Mononuclear cell (primary cell): ENCODE measurements at regions not wholly inside any gene's neighbourhood (a gene's known extent, or its start where the extent isn't known, plus 50 kb on each side); places are given as distances from the start of the nearest gene placed in this dataset.

Source experiments
- H3K27me3 ChIP-seq: 2 replicates; pipeline ENCODE4 v1.6.0; 2011; ENCODE audit warnings: low read length, control low read depth; ENCODE audit not compliant: insufficient read depth
- H3K4me1 ChIP-seq: 2 replicates; pipeline ENCODE4 v1.5.1; 2011; ENCODE audit warnings: mild to moderate bottlenecking, low read length, control low read depth; ENCODE audit not compliant: insufficient read depth
- H3K4me3 ChIP-seq: 2 replicates; pipeline ENCODE4 v1.5.1; 2011; ENCODE audit warnings: mild to moderate bottlenecking, low read length, moderate library complexity
- H3K9me3 ChIP-seq: 2 replicates; pipeline ENCODE4 v1.5.1; 2011; ENCODE audit warnings: low read depth, mild to moderate bottlenecking, control low read depth, low read length

GRCh38 chr9:99582814-99583213 lies 238.9 kb upstream of the NR4A3 start:
- no peaks in the 10 kb centered on the region for H3K9me3 ChIP-seq
- H3K4me1 ChIP-seq: peaks cover 29% of the 10 kb centered on the region
- H3K4me3 ChIP-seq: no peak overlapping the region
- H3K27me3 ChIP-seq: no peaks in the 10 kb centered on the region

GRCh38 chr9:99588299-99588698 lies 233.4 kb upstream of the NR4A3 start:
- Histone ChIP-seq H3K27me3 (no peaks in the 10 kb centered on the region), H3K9me3 (no peaks in the 10 kb centered on the region), H3K4me3 (no peak overlapping the region)

GRCh38 chr9:99588747-99589146 lies 232.9 kb upstream of the NR4A3 start:
- no peaks in the 10 kb centered on the region for H3K9me3 ChIP-seq
- H3K4me1 ChIP-seq: peaks cover 24% of the 10 kb centered on the region
- no peak overlapping the region for H3K4me3 ChIP-seq
- no peaks in the 10 kb centered on the region for H3K27me3 ChIP-seq

More at GRCh38 chr9:99588299-99588698, 233.4 kb upstream of the NR4A3 start:
- H3K4me1 ChIP-seq: peaks cover 21% of the 10 kb centered on the region

- H3K4me3 ChIP-seq: no peak overlapping the region
- peaks cover 26% of the 10 kb centered on the region for H3K4me1 ChIP-seq
- no peaks in the 10 kb centered on the region for H3K9me3 ChIP-seq
- no peaks in the 10 kb centered on the region for H3K27me3 ChIP-seq
Measured at GRCh38 chr9:99590410-99590809, 231.3 kb upstream of the NR4A3 start.

DNA sequence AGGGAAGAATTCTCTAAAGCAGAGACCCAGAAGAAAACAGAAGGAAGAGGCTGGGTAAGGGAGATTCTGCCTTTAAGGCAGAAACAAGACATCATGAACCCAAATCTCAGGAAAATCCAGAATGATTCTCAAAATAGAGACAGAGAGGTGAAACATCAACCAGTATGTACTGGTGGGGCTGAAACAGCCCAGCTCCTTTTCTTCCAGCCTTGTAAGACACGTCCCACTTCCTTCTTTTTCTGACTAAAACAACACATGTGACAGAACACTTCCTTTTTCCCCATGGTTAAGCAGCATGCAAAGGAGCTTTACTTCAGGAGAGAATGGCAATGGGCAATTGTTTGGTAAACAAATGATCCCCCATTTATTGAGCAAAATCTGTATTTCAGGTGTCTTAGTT lies 230.8 kb upstream of the NR4A3 start:
- no peak overlapping the region for H3K4me3 ChIP-seq
- no peaks in the 10 kb centered on the region for H3K9me3 ChIP-seq
- no peaks in the 10 kb centered on the region for H3K27me3 ChIP-seq
- peaks cover 30% of the 10 kb centered on the region for H3K4me1 ChIP-seq

- Histone ChIP-seq H3K4me1 (peaks cover 37% of the 10 kb centered on the region), H3K27me3 (no peaks in the 10 kb centered on the region), H3K9me3 (no peaks in the 10 kb centered on the region), H3K4me3 (no peak overlapping the region)
Measured at GRCh38 chr9:99591770-99592169, 229.9 kb upstream of the NR4A3 start.

- Histone ChIP-seq H3K4me3 (no peak overlapping the region), H3K27me3 (no peaks in the 10 kb centered on the region), H3K4me1 (peaks cover 37% of the 10 kb centered on the region), H3K9me3 (no peaks in the 10 kb centered on the region)
Measured at GRCh38 chr9:99592834-99593574, 228.7 kb upstream of the NR4A3 start.

GRCh38 chr9:99593610-99594009 lies 228.1 kb upstream of the NR4A3 start:
- no peaks in the 10 kb centered on the region for H3K27me3 ChIP-seq
- no peaks in the 10 kb centered on the region for H3K9me3 ChIP-seq
- no peak overlapping the region for H3K4me3 ChIP-seq
- peaks cover 37% of the 10 kb centered on the region for H3K4me1 ChIP-seq

- Histone ChIP-seq H3K4me1 (peaks cover 37% of the 10 kb centered on the region), H3K4me3 (no peak overlapping the region)
Measured at GRCh38 chr9:99594056-99594780, 227.5 kb upstream of the NR4A3 start.

DNA sequence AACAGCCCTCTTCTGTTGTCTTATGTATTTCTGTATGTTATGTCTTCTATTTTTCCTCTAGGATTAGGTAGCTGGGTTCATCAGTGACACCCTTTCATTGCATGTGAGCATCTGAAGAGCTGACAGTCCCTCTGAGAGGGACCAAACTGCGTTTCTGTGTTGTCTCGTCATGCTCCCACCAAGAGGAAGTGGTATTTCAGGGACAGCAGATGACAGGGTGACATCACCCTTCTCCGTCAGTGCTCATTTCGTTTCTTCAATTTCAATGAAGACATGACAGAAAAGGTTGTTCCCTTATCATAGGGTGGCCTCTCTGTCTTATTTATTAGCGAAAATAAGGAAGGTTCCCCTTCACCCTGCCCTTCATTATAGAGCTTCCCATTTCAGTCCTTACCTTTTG lies 225.9 kb upstream of the NR4A3 start:
- Histone ChIP-seq H3K4me1 (peaks cover 30% of the 10 kb centered on the region), H3K27me3 (no peaks in the 10 kb centered on the region), H3K4me3 (no peak overlapping the region), H3K9me3 (no peaks in the 10 kb centered on the region)

More at GRCh38 chr9:99594056-99594780, 227.5 kb upstream of the NR4A3 start:
- Histone ChIP-seq H3K9me3 (no peaks in the 10 kb centered on the region), H3K27me3 (no peaks in the 10 kb centered on the region)

DNA sequence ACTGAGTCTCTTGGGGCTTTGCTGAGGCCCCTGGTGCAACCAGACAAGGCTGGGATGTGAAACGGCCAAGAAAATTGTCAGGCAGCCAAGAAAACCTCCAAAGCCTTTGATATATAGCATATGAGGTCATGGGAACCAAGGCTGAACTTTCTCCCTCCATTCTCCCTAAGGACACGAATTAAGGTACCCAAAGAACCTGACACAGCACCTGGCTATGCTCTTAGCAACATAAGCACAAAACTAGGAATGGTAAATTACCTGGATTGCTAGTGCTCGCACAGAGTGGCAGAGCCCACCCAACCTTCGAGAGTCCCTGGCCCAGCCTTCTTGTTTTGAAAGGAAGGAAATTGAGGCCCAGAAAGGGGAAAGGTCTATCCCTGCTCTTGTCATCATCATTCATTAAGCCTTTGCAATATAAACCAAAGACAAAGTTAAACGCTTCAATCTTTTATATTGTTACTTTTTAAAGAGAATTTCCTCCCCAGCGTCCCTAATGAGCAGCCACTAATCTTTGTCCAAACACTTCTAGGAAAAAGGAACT lies 220.0 kb upstream of the NR4A3 start:
- H3K4me3 ChIP-seq: no peak overlapping the region
- no peaks in the 10 kb centered on the region for H3K9me3 ChIP-seq
- H3K27me3 ChIP-seq: no peaks in the 10 kb centered on the region
- H3K4me1 ChIP-seq: no peaks in the 10 kb centered on the region

- H3K4me3 ChIP-seq: no peak overlapping the region
- H3K27me3 ChIP-seq: no peaks in the 10 kb centered on the region
- H3K9me3 ChIP-seq: no peaks in the 10 kb centered on the region
- H3K4me1 ChIP-seq: no peaks in the 10 kb centered on the region
Measured at GRCh38 chr9:99602854-99603253, 218.8 kb upstream of the NR4A3 start.

- no peaks in the 10 kb centered on the region for H3K9me3 ChIP-seq
- H3K4me3 ChIP-seq: no peak overlapping the region
- no peaks in the 10 kb centered on the region for H3K27me3 ChIP-seq
- H3K4me1 ChIP-seq: no peaks in the 10 kb centered on the region
Measured at GRCh38 chr9:99605016-99605743, 216.5 kb upstream of the NR4A3 start.

GRCh38 chr9:99606296-99606695 lies 215.4 kb upstream of the NR4A3 start:
- no peak overlapping the region for H3K4me3 ChIP-seq
- H3K4me1 ChIP-seq: no peaks in the 10 kb centered on the region
- H3K27me3 ChIP-seq: no peaks in the 10 kb centered on the region
- H3K9me3 ChIP-seq: no peaks in the 10 kb centered on the region

DNA sequence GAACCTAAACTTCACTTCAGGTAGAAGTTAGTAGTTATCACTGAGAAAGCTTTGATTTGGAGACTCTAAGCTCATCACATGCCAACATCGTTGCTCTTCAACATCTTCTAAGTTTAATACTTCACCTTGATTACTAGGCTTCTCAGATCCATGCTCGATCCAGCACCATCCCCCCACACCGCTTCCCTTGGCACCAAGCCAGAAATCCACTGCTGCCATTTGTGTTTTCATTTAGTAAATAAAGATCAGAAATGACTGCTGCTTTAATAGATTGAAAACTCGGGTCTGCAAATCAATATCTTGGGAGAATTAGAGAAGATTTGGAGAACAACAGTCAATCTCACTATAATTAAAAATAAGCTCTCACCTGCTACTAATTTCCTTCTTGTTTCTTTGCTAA lies 214.7 kb upstream of the NR4A3 start:
- H3K9me3 ChIP-seq: no peaks in the 10 kb centered on the region
- H3K4me1 ChIP-seq: no peaks in the 10 kb centered on the region
- no peak overlapping the region for H3K4me3 ChIP-seq
- no peaks in the 10 kb centered on the region for H3K27me3 ChIP-seq
